ENCODE measurements at regions not wholly inside any gene's neighbourhood (a gene's known extent, or its start where the extent isn't known, plus 50 kb on each side); places are given as distances from the start of the nearest gene placed in this dataset.

DNA sequence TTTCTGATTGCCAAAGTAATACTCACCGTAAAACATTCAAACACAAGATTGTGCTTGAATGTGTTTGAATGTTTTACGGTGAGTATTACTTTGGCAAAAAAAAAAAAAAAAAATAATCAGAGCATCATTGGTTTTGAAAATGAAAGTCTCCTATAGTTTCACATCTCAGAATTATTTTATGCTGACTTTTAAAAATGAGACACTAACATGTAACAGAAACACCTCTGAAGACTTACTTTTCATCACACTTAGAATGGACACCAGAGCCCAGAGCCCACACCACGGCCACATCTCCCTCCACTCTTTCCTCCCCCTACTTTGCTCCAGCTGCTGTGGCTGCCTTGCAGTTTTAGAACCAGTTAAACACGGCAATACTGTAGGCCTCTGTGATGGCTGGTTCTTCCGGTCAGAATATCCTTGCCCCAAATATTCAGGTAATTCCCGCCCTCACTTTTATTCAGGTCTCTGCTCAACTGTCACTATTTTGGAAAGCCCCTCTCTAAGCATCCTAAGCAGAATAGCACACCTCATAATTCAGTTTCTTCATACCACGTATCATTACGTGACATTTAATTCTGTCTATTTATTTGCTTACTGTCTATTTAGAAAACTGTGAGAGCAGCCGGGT lies 138.9 kb upstream of the MAX start:
- Histone ChIP-seq H3F3A (ENCODE audit: insufficient read depth) (no peaks in the 10 kb centered on the region), H2AFZ (ENCODE audit: low read depth, low read length, severe bottlenecking) (no peak overlapping the region)
- TF ChIP-seq, protein P1, sequence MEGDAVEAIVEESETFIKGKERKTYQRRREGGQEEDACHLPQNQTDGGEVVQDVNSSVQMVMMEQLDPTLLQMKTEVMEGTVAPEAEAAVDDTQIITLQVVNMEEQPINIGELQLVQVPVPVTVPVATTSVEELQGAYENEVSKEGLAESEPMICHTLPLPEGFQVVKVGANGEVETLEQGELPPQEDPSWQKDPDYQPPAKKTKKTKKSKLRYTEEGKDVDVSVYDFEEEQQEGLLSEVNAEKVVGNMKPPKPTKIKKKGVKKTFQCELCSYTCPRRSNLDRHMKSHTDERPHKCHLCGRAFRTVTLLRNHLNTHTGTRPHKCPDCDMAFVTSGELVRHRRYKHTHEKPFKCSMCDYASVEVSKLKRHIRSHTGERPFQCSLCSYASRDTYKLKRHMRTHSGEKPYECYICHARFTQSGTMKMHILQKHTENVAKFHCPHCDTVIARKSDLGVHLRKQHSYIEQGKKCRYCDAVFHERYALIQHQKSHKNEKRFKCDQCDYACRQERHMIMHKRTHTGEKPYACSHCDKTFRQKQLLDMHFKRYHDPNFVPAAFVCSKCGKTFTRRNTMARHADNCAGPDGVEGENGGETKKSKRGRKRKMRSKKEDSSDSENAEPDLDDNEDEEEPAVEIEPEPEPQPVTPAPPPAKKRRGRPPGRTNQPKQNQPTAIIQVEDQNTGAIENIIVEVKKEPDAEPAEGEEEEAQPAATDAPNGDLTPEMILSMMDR (IDR thresholded peaks at IDR 0.05; ENCODE audit: insufficient read depth, low read length, poor library complexity, severe bottlenecking), result no peak
- no peak for TF ChIP-seq EZH2phosphoT487 (conservative IDR thresholded peaks at IDR 0.05; ENCODE audit: low read length)

GRCh38 chr14:65242732-65243134 lies 140.4 kb upstream of the MAX start:
- no peak overlapping the region for H3K4me3 ChIP-seq (ENCODE audit: insufficient read depth, low read length, poor library complexity, severe bottlenecking)
- H3K36me3 ChIP-seq (ENCODE audit: low read length), result no peaks in the 10 kb centered on the region
- H3K27me3 ChIP-seq (ENCODE audit: low read length), result no peaks in the 10 kb centered on the region
- H2AFZ ChIP-seq (ENCODE audit: low read depth, low read length, severe bottlenecking), result no peak overlapping the region
- no peaks in the 10 kb centered on the region for H3K9me3 ChIP-seq (ENCODE audit: insufficient read depth, low read length)
- H3K79me2 ChIP-seq (ENCODE audit: insufficient read depth, low read length), result no peaks in the 10 kb centered on the region
- TF ChIP-seq EZH2phosphoT487 (conservative IDR thresholded peaks at IDR 0.05; ENCODE audit: low read length), result no peak
- TF ChIP-seq, protein P1 (IDR thresholded peaks at IDR 0.05; ENCODE audit: insufficient read depth, low read length, poor library complexity, severe bottlenecking), result no peak
- no peak overlapping the region for H3K27ac ChIP-seq (ENCODE audit: low read depth, low read length)
- no peaks in the 10 kb centered on the region for H3K9me2 ChIP-seq (replicated peaks; ENCODE audit: insufficient read depth, low read length)
- H3K9ac ChIP-seq (ENCODE audit: low read length), result no peak overlapping the region
- H4K20me1 ChIP-seq (ENCODE audit: low read depth, low read length), result no peaks in the 10 kb centered on the region
- H3K4me2 ChIP-seq (ENCODE audit: low read depth, low read length, poor library complexity, severe bottlenecking), result no peak overlapping the region
- H3F3A ChIP-seq (ENCODE audit: insufficient read depth), result no peaks in the 10 kb centered on the region

More for the DNA sequence above, 138.9 kb upstream of the MAX start:
- Histone ChIP-seq H3K4me2 (ENCODE audit: low read depth, low read length, poor library complexity, severe bottlenecking) (no peak overlapping the region), H3K27ac (ENCODE audit: low read depth, low read length) (no peak overlapping the region), H3K79me2 (ENCODE audit: insufficient read depth, low read length) (no peaks in the 10 kb centered on the region), H3K36me3 (ENCODE audit: low read length) (no peaks in the 10 kb centered on the region), H3K9me3 (ENCODE audit: insufficient read depth, low read length) (no peaks in the 10 kb centered on the region), H4K20me1 (ENCODE audit: low read depth, low read length) (no peaks in the 10 kb centered on the region), H3K27me3 (ENCODE audit: low read length) (no peaks in the 10 kb centered on the region), H3K9me2 (replicated peaks; ENCODE audit: insufficient read depth, low read length) (no peaks in the 10 kb centered on the region), H3K4me3 (ENCODE audit: insufficient read depth, low read length, poor library complexity, severe bottlenecking) (no peak overlapping the region), H3K9ac (ENCODE audit: low read length) (no peak overlapping the region)

GRCh38 chr14:65243766-65244442 lies 141.6 kb upstream of the MAX start:
- Histone ChIP-seq H3K9me2 (replicated peaks; ENCODE audit: insufficient read depth, low read length) (no peaks in the 10 kb centered on the region), H3K9ac (ENCODE audit: low read length) (no peak overlapping the region), H3K4me2 (ENCODE audit: low read depth, low read length, poor library complexity, severe bottlenecking) (no peak overlapping the region), H3F3A (ENCODE audit: insufficient read depth) (no peaks in the 10 kb centered on the region), H4K20me1 (ENCODE audit: low read depth, low read length) (no peaks in the 10 kb centered on the region), H2AFZ (ENCODE audit: low read depth, low read length, severe bottlenecking) (peak overlapping the region; percentile 80), H3K27me3 (ENCODE audit: low read length) (no peaks in the 10 kb centered on the region), H3K9me3 (ENCODE audit: insufficient read depth, low read length) (no peaks in the 10 kb centered on the region), H3K79me2 (ENCODE audit: insufficient read depth, low read length) (no peaks in the 10 kb centered on the region), H3K36me3 (ENCODE audit: low read length) (no peaks in the 10 kb centered on the region), H3K27ac (ENCODE audit: low read depth, low read length) (no peak overlapping the region), H3K4me3 (ENCODE audit: insufficient read depth, low read length, poor library complexity, severe bottlenecking) (no peak overlapping the region)
- no peak for TF ChIP-seq EZH2phosphoT487 (conservative IDR thresholded peaks at IDR 0.05; ENCODE audit: low read length)
- TF ChIP-seq, protein P1 (IDR thresholded peaks at IDR 0.05; ENCODE audit: insufficient read depth, low read length, poor library complexity, severe bottlenecking), result no peak

All from SU-DHL-6 (cell line).